ENCODE measurements at regions not wholly inside any gene's neighbourhood (a gene's known extent, or its start where the extent isn't known, plus 50 kb on each side); places are given as distances from the start of the nearest gene placed in this dataset.

DNA sequence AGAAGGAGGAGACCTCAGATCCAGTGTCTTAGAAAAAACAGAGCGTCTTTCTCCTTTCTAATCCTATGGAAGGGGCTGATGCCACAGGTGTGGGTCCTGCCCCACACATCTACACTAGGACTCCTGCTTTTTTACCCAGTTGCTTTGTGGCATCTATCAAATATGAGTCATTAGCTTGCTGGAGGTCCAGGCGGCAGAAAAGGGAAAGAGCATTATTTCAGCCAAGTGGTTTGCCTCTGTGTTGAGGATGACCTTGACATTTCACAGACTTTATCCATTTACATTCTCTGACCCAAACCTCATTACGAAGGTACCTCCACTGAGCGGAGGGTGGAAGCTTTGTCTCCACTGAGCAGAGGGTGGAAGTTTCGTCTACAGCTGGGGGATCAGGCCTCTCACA lies 308.4 kb upstream of the KLF6 start:
- ChIA-PET CTCF (interaction anchor here (1.0 kb wide), 1 partner anchor 9 kb away, joined by 3 read pairs; no protein-coding TSS in a partner anchor), POLR2A (no interaction called here)
- Histone ChIP-seq H3K36me3 (ENCODE audit: control insufficient read depth in 2 of 2, insufficient read depth in 1 of 2, low read length in 2 of 2) (no peaks in the 10 kb centered on the region), H3K27ac (ENCODE audit: extremely low read depth, low read depth, low read length) (no peak overlapping the region), H3K4me3 (ENCODE audit: low read depth, low read length) (no peak overlapping the region), H3K4me1 (ENCODE audit: control insufficient read depth, insufficient read depth, low read length) (no peaks in the 10 kb centered on the region), H3K9me3 (ENCODE audit: control insufficient read depth, insufficient read depth, low read depth, low read length) (no peaks in the 10 kb centered on the region)
- TF ChIP-seq ZNF558 (tag by site-specific recombination; IDR thresholded peaks at IDR 0.05), result no peak
- TF ChIP-seq ZNF544 (tag by site-specific recombination; IDR thresholded peaks at IDR 0.05), result no peak
- TF ChIP-seq KLF9 (tag by site-specific recombination; IDR thresholded peaks at IDR 0.05; ENCODE audit: low read depth), result no peak
- no peak for TF ChIP-seq ZNF704 (tag by site-specific recombination; IDR thresholded peaks at IDR 0.05)
- no peak for TF ChIP-seq ZNF26 (tag by site-specific recombination; IDR thresholded peaks at IDR 0.05)
- no peak for TF ChIP-seq ATF2 (tag by site-specific recombination; IDR thresholded peaks at IDR 0.05; ENCODE audit: low read depth)
- TF ChIP-seq, protein P1, sequence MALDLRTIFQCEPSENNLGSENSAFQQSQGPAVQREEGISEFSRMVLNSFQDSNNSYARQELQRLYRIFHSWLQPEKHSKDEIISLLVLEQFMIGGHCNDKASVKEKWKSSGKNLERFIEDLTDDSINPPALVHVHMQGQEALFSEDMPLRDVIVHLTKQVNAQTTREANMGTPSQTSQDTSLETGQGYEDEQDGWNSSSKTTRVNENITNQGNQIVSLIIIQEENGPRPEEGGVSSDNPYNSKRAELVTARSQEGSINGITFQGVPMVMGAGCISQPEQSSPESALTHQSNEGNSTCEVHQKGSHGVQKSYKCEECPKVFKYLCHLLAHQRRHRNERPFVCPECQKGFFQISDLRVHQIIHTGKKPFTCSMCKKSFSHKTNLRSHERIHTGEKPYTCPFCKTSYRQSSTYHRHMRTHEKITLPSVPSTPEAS (tag by site-specific recombination; IDR thresholded peaks at IDR 0.05), result no peak
- TF ChIP-seq ZBTB6 (tag by site-specific recombination; IDR thresholded peaks at IDR 0.05), result no peak
- TF ChIP-seq ZNF654 (tag by site-specific recombination; IDR thresholded peaks at IDR 0.05; ENCODE audit: low read depth), result no peak
- no peak for TF ChIP-seq ZNF138 (tag by site-specific recombination; IDR thresholded peaks at IDR 0.05; ENCODE audit: borderline replicate concordance)
- TF ChIP-seq TCF7L2 (IDR thresholded peaks at IDR 0.05; ENCODE audit: borderline replicate concordance, low read depth, low read length), result no peak
- TF ChIP-seq ZNF560 (tag by site-specific recombination; IDR thresholded peaks at IDR 0.05; ENCODE audit: borderline replicate concordance), result no peak

DNA sequence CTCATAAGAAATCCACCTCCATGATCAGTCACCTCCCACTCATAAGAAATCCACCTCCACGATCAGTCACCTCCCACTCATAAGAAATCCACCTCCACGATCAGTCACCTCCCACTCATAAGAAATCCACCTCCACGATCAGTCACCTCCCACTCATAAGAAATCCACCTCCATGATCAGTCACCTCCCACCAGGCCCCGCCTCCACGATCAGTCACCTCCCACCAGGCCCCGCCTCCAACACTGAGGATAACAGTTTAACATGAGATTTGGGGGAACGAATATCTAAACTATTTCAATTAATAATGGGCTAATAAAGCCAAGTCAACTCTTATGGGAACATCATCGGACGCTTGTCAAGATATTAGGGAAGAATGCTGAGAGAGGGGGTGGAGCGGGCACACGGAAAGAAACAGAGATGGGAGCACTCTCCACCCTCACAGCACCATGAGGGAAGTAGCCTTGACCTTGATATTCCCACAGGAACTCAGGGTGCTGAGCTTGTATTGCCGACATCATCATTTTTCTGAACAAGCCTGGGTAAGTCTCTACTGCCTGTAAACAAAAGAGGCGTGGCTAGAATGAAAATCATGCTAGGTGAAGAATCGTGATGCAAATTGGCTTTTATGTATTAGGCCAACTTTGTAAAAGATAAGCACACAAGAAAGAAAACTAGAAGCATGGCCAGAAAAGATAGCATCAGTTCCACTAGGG lies 303.5 kb upstream of the KLF6 start:
- ChIA-PET POLR2A (no interaction called here), CTCF (no interaction called here)
- no peak overlapping the region for H3K4me3 ChIP-seq (ENCODE audit: low read depth, low read length)
- TF ChIP-seq, protein P2, sequence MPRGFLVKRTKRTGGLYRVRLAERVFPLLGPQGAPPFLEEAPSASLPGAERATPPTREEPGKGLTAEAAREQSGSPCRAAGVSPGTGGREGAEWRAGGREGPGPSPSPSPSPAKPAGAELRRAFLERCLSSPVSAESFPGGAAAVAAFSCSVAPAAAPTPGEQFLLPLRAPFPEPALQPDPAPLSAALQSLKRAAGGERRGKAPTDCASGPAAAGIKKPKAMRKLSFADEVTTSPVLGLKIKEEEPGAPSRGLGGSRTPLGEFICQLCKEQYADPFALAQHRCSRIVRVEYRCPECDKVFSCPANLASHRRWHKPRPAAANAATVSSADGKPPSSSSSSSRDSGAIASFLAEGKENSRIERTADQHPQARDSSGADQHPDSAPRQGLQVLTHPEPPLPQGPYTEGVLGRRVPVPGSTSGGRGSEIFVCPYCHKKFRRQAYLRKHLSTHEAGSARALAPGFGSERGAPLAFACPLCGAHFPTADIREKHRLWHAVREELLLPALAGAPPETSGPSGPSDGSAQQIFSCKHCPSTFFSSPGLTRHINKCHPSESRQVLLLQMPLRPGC (tag by site-specific recombination; IDR thresholded peaks at IDR 0.05), result no peak
- TF ChIP-seq ZNF19 (tag by site-specific recombination; IDR thresholded peaks at IDR 0.05; ENCODE audit: low read depth), result no peak
- peak; percentile 77 for TF ChIP-seq ZFHX2 (tag by site-specific recombination; conservative IDR thresholded peaks at IDR 0.05)
- TF ChIP-seq EGR2 (tag by site-specific recombination; IDR thresholded peaks at IDR 0.05; ENCODE audit: low read depth), result peak; percentile 82
- no peak overlapping the region for H3K27ac ChIP-seq (ENCODE audit: extremely low read depth, low read depth, low read length)
- H3K9me3 ChIP-seq (ENCODE audit: control insufficient read depth, insufficient read depth, low read depth, low read length), result no peaks in the 10 kb centered on the region
- H3K36me3 ChIP-seq (ENCODE audit: control insufficient read depth in 2 of 2, insufficient read depth in 1 of 2, low read length in 2 of 2), result no peaks in the 10 kb centered on the region
- no peaks in the 10 kb centered on the region for H3K4me1 ChIP-seq (ENCODE audit: control insufficient read depth, insufficient read depth, low read length)
